NCI-H1417 (cell line): ENCODE measurements at regions not wholly inside any gene's neighbourhood (a gene's known extent, or its start where the extent isn't known, plus 50 kb on each side); places are given as distances from the start of the nearest gene placed in this dataset.
"Not testable (repeated sequence)": the region's sequence is repeated elsewhere in the genome, so short reads cannot be mapped to it uniquely, and the experiment has no call there.

Experiments used
- DNase-seq, 3 experiments: peaks; one replicate each; lab custom pipeline; 2025; lab: John Stamatoyannopoulos, UW

GRCh38 chr17:70924776-70925175, 755.4 kb downstream of the KCNJ2 start:
- DNase-seq, result no peak

DNA sequence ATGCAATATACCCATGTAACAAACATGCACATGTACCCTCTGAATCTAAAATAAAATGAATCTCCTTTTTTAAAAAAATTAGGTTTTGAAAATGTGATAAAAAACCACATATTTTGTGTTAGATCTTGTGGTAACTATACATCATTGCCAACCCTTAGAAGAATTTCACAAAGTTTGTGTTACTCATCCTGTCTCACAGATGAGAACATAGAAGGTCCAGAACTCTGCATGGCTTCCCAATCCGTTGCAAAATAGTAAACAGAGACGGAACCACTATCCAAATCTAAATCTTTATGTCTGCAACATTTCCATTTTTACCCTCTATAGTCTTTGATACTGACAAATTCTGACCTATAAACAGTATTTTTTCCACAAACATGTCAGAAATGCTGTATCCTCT, 759.9 kb downstream of the KCNJ2 start:
- DNase-seq, result no peak

DNA sequence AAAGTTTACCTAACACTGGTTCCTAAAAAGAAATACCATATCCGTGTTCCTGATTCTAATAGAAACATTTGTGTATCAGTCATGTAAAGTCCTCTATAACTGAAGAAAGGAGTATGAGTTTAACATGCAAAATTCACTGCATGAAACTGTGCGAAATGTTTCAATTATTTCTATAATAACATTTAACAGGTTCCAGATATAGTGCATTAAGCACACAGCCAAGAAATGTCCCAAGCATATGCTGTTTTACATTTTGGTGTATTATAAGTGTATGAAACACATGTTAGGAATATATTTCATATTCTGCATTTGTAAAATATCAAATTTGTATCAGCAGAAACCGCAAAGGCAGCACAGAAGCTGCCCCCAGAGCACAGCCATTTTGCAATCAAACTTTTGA, 764.9 kb downstream of the KCNJ2 start:
- DNase-seq, result no peak

GRCh38 chr17:70934835-70935234, 765.5 kb downstream of the KCNJ2 start:
- no peak for DNase-seq

DNA sequence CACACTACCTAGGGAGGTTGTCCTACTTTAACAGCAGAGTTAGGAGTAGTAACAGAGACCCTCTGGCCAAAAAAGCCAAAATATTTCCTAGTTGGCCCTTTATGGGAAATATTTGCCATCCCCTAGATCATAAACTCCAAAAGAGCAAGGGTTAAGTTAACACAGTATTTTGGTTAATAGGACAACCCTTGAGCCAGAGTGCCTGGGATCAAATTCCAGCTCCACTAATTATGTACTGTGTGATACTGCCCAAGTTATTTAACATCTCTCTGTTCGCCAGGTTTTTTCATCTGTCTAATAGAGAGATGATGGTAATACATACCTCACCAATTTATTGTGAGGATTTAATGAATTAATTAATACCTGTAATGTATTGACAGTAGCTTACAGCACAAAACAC, 767.4 kb downstream of the KCNJ2 start:
- DNase-seq, result no peak

- DNase-seq, result peak in 2 of 3 experiments; percentile 15 to 55
These were observed 769.0 kb downstream of the KCNJ2 start for GRCh38 chr17:70938336-70938735.

DNA sequence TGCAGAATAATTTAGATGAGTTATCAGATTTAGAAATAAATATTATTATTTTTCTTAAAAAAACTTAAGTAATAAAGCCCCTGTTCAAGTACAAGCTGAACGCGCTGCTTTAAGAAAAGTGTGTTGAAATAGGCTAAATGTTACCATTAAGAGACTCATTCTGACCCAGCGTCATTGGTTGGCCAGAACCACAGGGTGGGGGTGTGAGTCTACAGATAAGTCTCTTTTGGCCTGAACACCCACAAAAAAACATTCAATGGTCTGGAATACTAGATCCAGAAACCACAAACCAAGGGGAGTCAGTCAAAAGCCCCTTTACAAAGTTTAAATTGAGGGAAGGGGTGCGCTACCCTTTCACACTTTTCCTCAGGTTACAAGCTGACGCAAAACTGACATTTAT, 776.1 kb downstream of the KCNJ2 start:
- DNase-seq, result peak in 2 of 3 experiments; percentile 1 to 13

- no peak for DNase-seq
These were observed 777.9 kb downstream of the KCNJ2 start for GRCh38 chr17:70947215-70947614.

GRCh38 chr17:70947636-70948565, 778.6 kb downstream of the KCNJ2 start:
- no peak for DNase-seq

- DNase-seq, result not testable (repeated sequence)
These were observed 783.8 kb downstream of the KCNJ2 start for GRCh38 chr17:70953140-70953539.

- DNase-seq, result peak; percentile 1 to 41 (median 28)
These were observed 786.1 kb downstream of the KCNJ2 start for GRCh38 chr17:70955441-70955840.

DNA sequence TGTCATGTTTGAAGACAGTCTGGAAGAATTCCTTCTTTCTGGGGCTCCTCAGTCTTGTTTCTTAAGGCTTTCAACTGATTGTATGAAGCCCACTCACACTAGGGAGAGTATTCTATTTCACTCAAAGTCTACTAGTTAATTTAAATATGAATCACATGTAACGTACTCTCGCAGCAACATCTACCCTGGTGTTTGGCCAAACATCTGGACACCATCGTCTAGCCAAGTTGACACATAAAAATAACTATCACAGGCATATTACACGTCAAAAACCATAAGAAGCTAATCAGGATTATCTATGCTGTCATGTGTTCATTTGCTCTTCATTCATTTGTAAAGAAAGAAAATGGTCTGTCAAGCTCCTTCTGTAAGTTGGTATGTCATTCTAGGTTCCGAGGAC, 787.4 kb downstream of the KCNJ2 start:
- DNase-seq, result no peak

- no peak for DNase-seq
These were observed 792.0 kb downstream of the KCNJ2 start for GRCh38 chr17:70961341-70961740.

GRCh38 chr17:70968302-70968701, 799.0 kb downstream of the KCNJ2 start:
- DNase-seq, result no peak

DNA sequence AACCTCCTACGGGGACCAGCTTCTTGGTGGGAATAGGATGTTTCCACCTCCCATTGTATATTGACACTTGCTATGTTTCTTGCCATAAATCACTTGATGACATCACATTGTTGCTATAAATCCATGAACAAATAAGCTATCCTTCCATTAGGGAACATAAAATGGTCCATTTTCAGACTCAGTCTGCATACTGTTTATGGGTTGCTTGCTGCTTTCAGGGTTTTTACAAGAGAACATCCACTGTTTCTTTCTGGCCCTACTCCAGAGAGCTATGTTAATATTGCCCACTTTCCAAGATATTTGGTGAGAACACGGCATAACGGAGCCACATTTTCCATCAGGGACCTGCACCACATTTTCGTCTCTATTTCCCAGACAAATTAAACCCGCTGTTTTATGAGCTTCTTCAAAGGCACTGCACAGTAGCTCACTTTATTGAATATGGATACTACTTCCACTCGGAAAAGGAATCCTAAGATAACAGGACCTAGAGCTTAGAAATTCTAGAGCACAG, 800.2 kb downstream of the KCNJ2 start:
- peak in 1 of 3 experiments; percentile 9 for DNase-seq

- DNase-seq, result no peak
These were observed 807.1 kb downstream of the KCNJ2 start for GRCh38 chr17:70976447-70976846.

DNA sequence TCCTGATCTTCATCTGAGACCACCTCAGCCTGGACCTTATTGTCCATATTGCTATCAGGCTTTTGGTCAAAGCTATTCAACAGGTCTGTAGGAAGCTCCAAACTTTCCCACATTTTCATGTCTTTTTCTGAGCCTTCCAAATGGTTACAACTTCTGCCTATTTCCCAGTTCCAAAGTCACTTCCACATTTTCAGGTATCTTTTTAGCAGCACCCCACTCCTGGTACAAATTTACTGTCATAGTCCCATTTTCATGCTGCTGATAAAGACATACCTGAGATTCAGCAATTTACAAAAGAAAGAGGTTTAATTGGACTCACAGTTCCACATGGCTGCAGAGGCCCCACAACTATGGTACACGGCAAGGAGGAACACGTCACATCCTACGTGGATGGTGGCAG, 815.5 kb downstream of the KCNJ2 start:
- no peak for DNase-seq

DNA sequence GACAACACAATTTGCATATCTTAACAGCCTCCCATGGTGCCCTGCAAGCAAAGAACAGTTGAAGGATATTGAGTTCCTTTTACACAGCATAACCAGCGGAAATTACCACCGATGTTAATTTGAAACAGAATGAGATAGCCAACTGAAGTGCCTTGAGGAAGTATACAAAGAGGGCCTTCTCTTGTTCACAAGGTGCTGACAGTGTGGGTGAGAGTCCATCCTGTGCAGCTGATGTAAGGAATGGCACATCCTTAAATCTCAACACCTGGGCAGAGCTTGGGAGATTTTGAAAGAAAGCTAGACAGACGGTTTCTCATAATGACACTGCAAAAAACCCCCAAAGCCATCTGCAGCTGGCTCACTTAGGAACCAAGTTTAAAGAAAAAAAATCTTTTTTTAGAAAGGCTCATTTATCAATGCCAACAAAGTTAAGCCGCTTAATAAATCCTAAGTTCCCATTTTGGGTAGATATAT, 818.6 kb downstream of the KCNJ2 start:
- DNase-seq, result no peak

DNA sequence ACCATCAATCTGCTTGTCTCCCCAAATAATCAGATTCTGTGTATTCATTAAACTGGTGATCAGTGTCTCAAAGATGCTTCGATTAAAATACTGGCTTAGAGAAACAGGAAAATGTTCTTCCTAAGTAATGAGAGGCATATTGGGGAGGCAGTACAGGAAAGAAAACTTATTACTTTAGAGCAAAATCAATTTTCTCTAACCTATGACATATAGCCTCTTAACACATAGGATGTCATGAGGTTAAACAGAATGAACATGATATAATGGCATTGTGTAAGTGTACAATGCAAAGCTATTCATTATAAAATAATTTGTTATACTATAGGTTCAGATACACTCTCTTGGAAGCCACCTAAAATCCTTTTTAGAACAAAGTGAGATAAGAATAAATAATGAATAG, 819.3 kb downstream of the KCNJ2 start:
- no peak for DNase-seq

DNA sequence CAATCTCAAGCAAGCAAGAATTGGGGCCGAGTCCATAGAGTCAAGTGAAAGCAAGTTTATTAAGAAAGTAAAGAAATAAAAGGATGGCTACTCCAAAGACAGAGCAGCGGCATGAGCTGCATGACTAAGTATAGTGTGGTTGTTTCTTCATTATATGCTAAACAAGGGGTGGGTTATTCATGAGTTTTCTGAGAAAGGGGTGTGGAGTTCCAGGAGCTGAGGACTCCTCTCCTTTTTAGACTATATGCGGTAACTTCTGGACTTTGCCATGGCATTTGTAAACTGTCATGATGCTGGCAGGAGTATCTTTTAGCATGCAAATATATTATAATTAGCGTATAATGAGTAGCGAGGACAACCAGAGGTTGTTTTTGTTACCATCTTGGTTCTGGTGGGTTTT, 819.9 kb downstream of the KCNJ2 start:
- no peak for DNase-seq

GRCh38 chr17:70994194-70994593, 824.9 kb downstream of the KCNJ2 start:
- no peak for DNase-seq

DNA sequence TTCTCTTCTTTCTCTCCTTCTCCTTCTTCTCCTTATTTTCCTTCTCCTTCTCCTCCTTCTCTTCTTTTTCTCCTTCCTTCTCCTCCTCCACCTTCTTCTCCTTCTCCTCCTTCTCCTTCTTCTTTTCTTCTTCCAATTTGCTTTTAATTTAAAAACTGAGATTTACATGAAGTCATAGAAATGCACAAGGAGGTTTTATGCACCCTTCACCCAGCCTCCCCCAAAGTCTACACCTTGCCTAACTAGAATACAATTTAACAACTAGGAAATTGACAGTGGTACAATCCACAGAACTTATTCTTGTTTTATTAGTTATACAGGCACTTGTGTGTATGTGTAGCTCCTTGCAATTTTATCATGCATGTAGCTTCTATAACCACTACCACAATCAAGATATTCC, 826.7 kb downstream of the KCNJ2 start:
- DNase-seq, result no peak

- DNase-seq, result no peak
These were observed 834.4 kb downstream of the KCNJ2 start for GRCh38 chr17:71003736-71004135.

DNA sequence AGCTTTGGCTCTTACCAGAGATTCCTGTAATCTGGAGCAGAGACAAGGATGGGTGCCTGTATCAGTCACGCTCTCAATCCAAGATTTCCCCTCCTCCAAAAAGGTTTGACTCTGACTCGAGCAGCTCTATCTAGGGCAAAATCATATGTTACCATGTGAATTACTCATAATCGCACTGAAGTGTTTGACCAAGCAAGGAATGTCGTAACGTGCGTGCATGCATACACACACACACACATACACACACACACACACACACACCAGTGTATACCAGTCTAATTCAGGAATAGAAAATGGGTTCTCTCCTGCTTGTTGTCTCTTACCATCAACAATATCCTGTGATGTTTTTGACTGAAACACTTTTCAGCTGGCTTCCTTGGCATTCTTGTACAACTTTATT, 835.1 kb downstream of the KCNJ2 start:
- DNase-seq, result no peak
